GM12873 (cell line): ENCODE measurements at regions not wholly inside any gene's neighbourhood (a gene's known extent, or its start where the extent isn't known, plus 50 kb on each side); places are given as distances from the start of the nearest gene placed in this dataset.

Experiments
- CTCF ChIP-seq: IDR thresholded peaks from 2 replicates; pipeline ENCODE4 v1.5.1; 2012; ENCODE audit warnings: low read depth, mild to moderate bottlenecking, moderate library complexity, low read length, control low read depth; ENCODE audit not compliant: insufficient read depth; ENCODE audit errors: missing control alignments

DNA sequence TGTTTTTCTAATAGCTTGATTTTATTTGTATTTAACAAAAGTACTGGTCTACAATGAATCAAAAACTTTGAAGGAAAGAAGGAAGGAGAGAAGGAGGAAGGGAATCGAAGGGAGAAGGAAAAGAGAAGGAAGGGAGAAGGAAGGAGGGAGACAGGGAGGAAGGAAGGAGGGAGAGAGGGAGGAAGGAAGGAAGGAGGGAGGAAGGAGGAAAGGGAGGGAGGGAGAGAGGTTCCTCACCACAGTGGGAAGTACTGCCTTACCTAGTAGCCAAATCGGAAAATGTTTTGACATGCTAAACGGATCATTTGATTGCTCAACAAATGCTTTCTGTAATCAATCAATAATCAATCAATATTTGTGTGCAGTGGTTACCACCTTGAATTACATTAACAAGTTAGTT is 225.8 kb upstream of the CELF2 start:
- TF ChIP-seq CTCF = no peak

DNA sequence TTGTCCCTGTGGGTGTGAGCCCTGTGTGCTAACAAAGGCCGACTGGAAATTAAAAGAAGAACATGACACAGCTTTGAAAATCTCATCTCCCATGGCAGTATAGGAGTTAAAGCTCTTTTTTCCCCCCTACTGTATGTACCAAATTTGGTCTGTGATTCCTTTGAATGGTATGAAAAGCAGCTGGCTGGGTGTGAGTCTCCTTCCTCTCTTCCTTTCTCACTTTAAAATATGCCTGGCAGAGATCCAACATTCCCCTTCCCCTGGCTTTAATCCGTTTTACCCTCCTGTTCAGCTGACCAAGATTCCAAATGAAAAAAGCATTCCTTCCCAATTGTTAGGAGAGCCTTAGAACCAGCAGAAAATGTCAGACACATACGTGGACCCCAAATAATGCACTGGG is 225.0 kb upstream of the CELF2 start:
- no peak for TF ChIP-seq CTCF

GRCh38 chr10:10794046-10794445 is 223.6 kb upstream of the CELF2 start:
- no peak for TF ChIP-seq CTCF

DNA sequence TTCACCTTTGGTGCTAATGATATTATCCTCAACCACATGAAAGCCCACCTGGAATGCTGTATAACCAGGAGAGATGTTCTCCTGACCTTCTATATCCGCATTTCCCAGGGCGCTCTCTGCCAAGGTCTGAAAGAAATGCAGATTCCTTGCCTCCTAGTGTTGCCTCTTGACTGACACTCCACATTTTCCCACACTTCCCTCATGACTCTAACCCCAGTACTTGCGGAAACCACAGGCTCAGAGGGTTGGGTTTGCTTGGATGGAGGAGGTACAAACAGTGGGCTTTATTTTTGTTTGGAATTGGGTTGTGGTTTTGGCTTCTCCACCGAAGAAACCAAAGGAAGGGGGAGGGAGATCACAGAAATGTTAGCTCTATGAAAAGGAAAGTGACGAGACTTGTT is 222.9 kb upstream of the CELF2 start:
- no peak for TF ChIP-seq CTCF

GRCh38 chr10:10796061-10796773 is 221.5 kb upstream of the CELF2 start:
- TF ChIP-seq CTCF = no peak

DNA sequence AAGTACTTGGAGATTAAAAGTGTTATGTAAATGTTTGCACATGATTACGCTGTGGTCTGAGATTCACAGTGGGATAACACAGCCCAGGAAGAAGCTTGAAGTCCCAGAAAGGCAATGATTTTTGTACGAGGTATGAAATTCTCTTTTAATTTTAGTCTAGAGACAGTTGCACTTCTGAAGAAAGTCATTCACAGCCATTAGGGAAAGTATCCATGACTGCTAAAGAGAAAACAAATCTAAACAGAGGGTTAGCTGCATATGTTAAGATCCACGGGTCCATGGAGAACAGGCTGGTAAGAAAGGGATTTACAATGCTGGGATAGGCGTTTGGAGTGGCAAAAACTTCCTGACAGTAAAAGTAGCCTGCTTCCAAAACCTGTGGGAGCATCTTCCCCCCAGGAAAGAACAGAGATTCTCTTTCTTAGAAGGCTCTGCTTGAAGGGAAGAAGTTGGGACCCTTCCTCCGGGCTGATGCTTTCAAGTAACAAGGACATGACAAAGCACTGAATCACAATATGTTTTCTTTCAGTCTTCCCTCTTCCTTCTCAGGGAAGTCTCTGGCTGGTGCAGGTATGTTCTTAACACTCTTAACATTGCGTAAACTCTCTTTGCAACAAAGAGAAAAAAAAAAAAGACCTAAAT is 220.8 kb upstream of the CELF2 start:
- no peak for TF ChIP-seq CTCF

DNA sequence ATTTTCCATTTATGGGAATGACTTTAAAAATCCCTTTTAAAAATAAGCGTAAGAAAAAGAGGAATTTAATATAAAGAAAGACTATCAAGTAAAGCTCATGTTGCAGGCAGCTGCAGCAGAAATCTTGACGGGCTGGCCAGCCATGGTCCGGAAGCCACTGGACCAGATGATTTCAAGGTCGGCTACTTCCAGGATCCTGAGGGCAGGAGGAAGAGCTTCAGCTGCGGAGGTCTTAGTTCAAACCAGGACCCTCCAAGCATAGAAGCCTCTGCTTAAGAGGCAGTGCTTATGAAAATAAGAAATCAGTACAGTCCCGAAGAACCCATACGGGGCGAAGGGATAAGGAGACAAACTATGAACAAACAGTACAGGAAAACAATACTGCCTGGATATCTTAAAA is 220.2 kb upstream of the CELF2 start:
- TF ChIP-seq CTCF = no peak
